ENCODE measurements at regions not wholly inside any gene's neighbourhood (a gene's known extent, or its start where the extent isn't known, plus 50 kb on each side); places are given as distances from the start of the nearest gene placed in this dataset.

DNA sequence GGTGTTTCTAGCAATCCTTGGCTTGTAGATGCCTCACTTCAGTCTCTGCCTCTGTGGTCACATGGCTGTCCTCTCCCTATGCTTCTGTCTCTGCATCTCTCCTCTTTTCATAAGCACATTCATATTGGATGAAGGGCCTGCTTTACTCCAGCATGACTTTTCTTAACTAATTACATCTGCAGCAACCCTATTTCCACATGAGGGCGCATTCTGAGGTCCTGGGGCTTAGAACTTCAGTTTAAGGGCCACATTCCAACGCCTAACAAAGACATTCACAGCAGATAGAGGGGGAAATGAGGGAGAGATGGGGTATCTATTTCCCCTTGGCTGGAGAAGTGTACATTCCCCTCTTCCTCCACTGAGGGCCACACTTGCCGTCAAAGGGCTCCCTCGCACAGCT is 489.1 kb upstream of the SALL1 start:
- TF ChIP-seq CTCF (IDR thresholded peaks at IDR 0.05) (no peak), POLR2AphosphoS5 (IDR thresholded peaks at IDR 0.05; ENCODE audit: insufficient read depth in 1 of 2, low read depth in 1 of 2) (no peak)

All from vagina (tissue), 2 donors.